NCI-H226 (cell line): ENCODE measurements at regions not wholly inside any gene's neighbourhood (a gene's known extent, or its start where the extent isn't known, plus 50 kb on each side); places are given as distances from the start of the nearest gene placed in this dataset.
"Not testable (repeated sequence)": the region's sequence is repeated elsewhere in the genome, so short reads cannot be mapped to it uniquely, and the experiment has no call there.

ENCODE experiments used
- DNase-seq: peaks from one replicate; pipeline ENCODE4 v3.0.0-alpha.2; 2015

- no peak for DNase-seq
Measured at GRCh38 chr11:98621767-98622166, 399.0 kb upstream of the CNTN5 start.

- DNase-seq: no peak
Measured at GRCh38 chr11:98625526-98625925, 395.2 kb upstream of the CNTN5 start.

- DNase-seq: no peak
Measured at GRCh38 chr11:98630736-98631135, 390.0 kb upstream of the CNTN5 start.

GRCh38 chr11:98657711-98658110 is 363.0 kb upstream of the CNTN5 start:
- no peak for DNase-seq

GRCh38 chr11:98659431-98659830 is 361.3 kb upstream of the CNTN5 start:
- no peak for DNase-seq

- DNase-seq: no peak
Measured at GRCh38 chr11:98674390-98674789, 346.4 kb upstream of the CNTN5 start.

- no peak for DNase-seq
Measured at GRCh38 chr11:98679673-98680072, 341.1 kb upstream of the CNTN5 start.

GRCh38 chr11:98701541-98701940 is 319.2 kb upstream of the CNTN5 start:
- no peak for DNase-seq

- no peak for DNase-seq
Measured at GRCh38 chr11:98703779-98704556, 316.8 kb upstream of the CNTN5 start.

GRCh38 chr11:98710026-98710425 is 310.7 kb upstream of the CNTN5 start:
- DNase-seq: no peak

- no peak for DNase-seq
Measured at GRCh38 chr11:98710986-98711385, 309.8 kb upstream of the CNTN5 start.

- no peak for DNase-seq
Measured at GRCh38 chr11:98720951-98721350, 299.8 kb upstream of the CNTN5 start.

GRCh38 chr11:98725471-98725870 is 295.3 kb upstream of the CNTN5 start:
- DNase-seq: no peak

GRCh38 chr11:98728421-98728820 is 292.3 kb upstream of the CNTN5 start:
- no peak for DNase-seq

- no peak for DNase-seq
Measured at GRCh38 chr11:98729118-98729517, 291.6 kb upstream of the CNTN5 start.

- no peak for DNase-seq
Measured at GRCh38 chr11:98732947-98733346, 287.8 kb upstream of the CNTN5 start.

- not testable (repeated sequence) for DNase-seq
Measured at GRCh38 chr11:98733378-98733777, 287.4 kb upstream of the CNTN5 start.

GRCh38 chr11:98734686-98735085 is 286.1 kb upstream of the CNTN5 start:
- no peak for DNase-seq

GRCh38 chr11:98736833-98737232 is 283.9 kb upstream of the CNTN5 start:
- DNase-seq: no peak

- no peak for DNase-seq
Measured at GRCh38 chr11:98740321-98740720, 280.4 kb upstream of the CNTN5 start.

- not testable (repeated sequence) for DNase-seq
Measured at GRCh38 chr11:98763446-98763845, 257.3 kb upstream of the CNTN5 start.

- no peak for DNase-seq
Measured at GRCh38 chr11:98766903-98767302, 253.8 kb upstream of the CNTN5 start.

GRCh38 chr11:98770046-98770445 is 250.7 kb upstream of the CNTN5 start:
- DNase-seq: not testable (repeated sequence)

- no peak for DNase-seq
Measured at GRCh38 chr11:98771791-98772190, 249.0 kb upstream of the CNTN5 start.

GRCh38 chr11:98772893-98773292 is 247.9 kb upstream of the CNTN5 start:
- DNase-seq: no peak
